HG02981 (cell line): ENCODE measurements at regions not wholly inside any gene's neighbourhood (a gene's known extent, or its start where the extent isn't known, plus 50 kb on each side); places are given as distances from the start of the nearest gene placed in this dataset.

Experiments used
- ATAC-seq: cut with Tn5 transposase; IDR thresholded peaks from one replicate; pipeline ENCODE4 v1.9.1; 2021; ENCODE audit warnings: mild to moderate bottlenecking, moderate library complexity; ENCODE audit not compliant: unreplicated experiment

DNA sequence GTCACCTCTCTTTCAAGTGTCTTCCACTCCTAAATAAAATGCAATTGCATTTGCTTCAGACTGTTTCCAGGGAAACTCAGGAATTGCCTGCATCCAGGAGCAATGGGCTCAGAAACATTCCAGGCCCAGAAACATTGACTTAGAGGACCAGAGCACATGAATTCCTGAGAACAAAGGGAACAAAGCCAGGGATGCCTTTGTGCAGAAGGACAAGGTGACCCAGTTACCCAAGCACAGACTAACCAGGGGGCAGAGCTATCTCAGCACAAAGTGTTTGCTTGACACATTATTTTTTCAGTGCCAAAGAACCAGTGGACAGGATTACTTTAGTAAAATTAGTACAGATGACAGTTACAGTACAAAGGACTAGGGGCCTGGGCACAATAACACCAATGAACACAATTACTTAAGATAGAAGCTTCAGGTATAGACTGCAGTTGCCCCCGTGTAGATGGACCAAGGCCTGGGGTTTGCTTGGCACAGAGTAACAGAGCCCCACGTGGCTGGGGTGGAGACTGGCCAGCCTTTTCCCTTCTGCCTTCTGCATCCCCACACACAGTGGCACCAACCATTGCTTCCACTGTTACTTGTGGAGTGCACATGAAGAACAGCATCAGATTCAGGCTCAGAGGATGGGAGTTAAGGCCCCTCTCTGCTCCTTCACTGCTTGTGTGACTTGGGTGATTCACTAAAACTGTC, 500.8 kb downstream of the INSC start:
- ATAC-seq, result no peak

DNA sequence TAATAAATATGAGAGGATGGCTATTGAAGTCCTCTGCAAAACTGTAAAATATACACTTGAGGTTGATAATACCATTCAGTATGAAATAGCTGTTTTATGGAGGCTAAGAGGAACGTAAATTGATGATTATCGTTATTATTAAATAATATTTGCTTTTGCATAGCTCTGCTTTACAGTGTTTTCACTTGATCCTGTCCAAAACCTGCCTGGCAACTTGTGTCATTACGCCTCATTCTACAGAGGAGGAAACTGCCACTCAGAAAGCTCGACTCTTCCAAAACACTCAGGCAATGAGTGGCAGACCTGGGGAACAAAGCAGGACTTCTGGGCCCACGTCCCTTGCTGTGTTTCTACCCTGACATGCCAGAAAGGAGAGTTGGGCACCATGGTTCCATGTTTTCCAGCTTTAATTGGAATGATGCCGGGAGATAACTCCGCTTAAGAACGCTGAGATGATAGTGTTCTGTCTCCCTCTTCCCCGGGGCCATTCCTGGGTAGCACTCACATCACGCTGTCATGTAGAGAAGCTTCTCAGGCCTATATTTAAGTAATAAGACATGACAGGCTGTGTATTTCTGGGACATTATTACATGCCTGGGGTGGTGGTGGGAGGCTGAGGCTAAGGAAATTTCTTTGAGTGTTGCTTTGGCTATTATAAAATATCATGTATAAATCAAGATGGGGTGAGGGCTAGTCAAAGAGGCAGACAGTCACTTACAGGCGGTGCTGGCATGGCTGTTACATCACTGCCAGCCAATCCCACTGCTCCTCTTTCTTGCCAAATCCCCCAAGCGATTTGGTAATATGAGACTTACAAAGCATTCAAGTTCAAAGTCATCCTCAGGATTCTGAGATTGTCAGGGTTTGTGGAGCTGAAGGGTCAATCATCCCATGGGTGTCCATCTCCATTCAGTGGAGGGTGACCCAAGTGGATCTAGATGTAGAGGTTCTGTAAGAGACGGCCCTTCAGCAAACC, 501.7 kb downstream of the INSC start:
- ATAC-seq, result no peak

DNA sequence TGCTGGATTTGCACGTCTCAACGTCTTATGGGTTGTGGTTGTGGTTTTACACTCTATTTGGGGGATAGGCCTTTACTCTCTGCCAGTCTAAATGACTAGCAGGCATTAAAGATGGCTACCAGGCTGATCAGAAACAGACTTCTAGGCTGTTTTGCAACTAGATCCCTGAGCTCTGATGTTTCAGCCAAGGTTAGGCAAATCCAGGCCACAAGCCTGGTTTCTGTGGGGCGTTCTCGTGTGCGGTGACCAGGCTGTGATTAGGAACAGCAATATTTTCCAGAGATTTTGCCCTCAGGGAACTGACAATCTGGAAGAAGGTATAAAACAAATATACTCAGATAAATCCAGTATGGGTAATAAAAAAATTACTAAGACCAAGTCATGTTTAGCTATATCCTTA, 502.4 kb downstream of the INSC start:
- ATAC-seq, result no peak

DNA sequence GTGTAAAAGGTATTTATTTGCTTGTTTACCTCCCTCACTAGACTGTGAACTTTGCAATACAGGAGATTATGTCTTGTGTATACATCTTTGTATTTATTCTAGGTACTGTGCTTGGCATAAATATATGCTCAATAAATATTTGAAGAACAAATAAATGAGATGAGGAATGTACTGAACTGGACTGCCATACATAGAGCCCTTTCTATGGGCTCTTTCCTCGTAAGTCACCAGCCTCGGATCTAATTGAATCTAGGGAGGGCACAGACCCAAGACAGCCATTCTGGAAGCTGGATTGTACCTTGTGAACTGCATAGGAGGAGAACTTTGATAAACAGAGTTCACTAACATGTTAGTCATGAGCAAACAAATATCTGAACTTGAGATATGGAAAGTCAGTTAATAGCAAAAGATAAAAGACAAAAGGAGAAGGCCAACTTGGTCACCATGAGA, 503.9 kb downstream of the INSC start:
- ATAC-seq, result no peak

DNA sequence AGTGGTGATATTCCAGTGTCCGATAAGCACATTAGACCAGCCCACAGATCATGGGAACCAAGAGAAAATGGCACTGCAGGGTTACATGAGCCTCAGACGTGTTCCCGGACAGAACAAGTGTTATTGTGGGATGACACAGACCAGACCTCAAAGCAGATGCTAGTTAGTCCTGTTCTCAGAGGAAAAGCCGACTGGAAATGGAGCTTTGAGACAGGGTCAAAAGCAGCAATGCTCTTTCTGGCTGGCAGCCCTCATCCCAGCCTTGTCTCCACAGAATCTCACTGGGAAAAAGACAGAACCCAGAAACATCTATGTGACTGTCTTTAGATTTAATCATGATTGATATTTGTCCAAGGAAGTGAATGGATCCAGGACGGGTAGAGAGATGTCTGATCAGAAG, 506.8 kb downstream of the INSC start:
- ATAC-seq, result no peak

DNA sequence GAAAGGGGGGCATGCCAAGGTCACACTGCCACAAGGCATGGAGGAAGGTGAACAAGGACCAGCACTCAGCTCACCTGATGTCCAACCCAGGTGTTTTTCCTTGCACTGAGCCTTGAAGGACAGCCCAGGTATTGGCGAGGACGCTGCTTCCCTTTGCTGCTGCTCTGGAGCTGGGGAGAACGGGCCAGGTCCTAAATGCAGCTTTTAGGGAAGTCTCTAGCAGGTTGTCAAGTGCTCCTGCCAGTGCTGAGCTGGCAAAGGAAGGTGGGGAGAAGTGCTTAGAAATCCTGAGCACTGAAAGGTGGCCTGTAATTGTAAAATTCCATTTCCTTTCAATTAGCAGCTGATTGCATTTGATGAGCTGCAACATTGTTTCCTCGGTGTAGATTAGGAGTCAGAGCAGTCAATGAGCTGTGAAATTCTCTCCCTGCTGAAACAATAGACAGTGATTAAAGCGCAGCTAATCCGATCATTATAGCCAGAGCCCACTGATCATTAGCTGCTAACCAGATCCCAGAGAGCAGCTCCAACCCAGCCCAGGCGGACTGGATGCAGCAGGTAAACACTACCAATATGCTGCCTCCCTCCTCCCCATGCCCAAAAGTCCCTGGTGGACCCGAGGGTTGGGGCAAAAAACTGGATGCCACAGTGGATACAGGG, 507.6 kb downstream of the INSC start:
- ATAC-seq, result no peak

DNA sequence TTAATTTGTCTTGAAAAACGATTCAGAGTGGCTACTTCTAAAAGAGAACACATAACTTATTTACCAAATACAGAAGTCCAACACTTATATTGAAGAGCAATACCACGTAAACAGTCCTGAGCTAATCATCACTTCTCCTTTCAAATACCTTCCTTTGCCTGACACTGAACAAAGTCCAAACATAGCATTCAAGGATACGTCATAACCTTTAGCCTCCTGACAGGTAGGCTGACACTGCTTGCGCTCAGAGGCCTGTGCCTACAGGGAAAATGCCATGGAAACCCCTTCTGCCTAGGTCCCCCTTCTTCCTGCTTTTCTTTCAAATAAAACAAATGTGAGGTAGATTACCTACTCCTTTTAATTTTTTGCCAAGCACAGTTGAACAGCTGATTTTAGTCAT, 510.0 kb downstream of the INSC start:
- ATAC-seq, result no peak

DNA sequence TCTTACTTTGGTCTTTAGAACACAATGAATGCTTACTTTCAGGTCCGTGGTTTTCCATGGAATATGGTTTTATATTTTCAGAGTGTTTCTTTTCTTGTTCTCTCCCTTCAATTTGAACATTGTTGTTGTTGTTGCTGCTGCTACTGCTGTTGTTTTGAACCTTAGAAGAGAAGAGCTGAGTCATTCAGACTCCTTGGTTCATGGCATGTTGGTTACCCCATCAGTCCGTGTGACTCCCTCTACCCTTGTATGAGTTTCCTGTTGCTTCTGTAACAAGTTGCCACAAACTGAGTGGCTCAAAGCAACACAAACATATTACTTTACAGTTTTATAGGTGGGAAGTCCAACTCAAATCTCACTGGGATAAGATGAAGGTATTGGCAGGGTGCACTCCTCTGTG, 511.0 kb downstream of the INSC start:
- no peak for ATAC-seq

DNA sequence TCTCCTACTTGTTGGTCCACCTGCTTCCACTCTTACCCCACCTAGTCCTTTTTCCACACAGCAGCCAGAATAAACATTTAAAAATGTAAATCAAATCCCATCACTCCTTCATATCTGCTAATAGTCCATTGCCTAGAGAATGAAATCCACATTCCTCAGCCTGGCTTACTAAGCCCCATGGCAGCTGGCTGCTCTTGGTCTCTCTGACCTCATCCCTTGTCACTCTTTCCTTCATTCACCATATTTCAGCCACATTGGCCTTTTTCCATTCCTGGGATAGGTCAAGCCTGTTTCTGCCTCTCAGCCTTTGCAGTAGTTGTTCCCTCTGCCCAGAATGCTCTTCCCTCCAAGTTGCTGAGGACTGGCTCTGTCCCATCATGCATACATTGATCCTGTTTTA, 512.8 kb downstream of the INSC start:
- ATAC-seq, result no peak

DNA sequence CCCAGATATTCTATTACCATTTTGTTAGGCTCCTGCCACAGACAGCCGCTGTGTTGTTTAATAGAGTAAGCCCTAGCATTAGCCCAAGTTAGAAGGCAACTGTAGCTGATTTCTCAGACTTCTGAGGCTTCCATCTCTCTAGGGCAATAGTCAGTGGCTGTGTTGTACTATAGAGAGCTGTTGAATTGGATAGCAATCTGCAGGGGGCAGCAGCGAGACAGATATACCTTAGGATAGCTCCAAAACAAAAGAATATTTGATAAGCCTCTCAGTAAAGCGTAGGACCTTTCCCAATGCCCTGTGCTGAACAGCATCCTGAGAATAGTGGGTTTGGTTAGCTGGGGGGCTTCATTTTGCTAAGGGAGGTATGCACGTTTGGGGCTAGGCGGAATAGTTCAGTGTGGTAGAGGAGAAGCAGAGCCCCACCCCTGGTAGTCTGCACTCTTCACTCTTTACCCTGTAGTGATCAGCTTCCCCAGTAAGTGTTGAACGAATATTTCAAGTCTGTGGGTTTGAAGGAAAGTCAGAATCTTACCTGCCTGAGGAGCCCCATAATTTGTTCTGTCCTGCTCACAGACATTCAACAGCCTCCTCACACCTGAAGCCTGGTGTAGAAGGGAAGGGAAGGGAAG, 515.1 kb downstream of the INSC start:
- no peak for ATAC-seq

DNA sequence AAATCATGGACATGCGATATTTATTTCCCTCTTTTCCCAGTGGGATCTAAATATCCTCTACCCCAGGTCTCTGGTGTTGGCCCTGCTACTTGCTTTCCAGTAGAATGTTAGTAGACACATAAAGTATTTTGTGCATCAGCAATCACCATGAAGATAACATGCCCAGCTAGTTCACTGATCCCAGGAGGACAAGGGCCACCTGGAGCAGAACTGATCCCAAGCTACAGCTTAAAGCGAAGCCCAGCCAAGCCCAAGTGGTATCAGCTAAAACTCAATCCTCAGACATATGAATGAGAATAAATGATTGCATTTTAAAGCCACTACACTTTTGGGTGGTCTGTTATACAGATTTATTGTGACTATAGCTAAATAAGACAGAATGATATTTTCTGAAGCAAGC, 516.2 kb downstream of the INSC start:
- ATAC-seq, result no peak

DNA sequence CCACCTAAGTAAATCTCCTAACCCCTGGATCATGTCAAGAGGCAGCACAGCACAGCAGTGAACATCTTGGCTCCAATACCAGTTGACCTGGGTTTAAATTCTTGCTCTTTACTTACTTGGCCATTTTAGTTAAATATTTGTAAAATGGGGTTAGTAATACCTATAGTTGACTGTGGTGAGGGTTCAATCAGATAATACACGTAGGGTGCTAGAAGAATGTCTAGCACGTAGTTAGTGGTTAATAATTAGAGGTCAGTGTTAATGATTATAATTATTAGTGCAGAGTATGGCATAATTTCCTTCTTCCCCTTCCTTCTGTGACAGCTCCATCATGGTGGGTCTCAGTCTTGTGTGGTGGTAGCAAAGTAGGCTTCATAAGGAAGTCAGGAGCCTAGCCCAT, 520.8 kb downstream of the INSC start:
- ATAC-seq, result peak; percentile 64

DNA sequence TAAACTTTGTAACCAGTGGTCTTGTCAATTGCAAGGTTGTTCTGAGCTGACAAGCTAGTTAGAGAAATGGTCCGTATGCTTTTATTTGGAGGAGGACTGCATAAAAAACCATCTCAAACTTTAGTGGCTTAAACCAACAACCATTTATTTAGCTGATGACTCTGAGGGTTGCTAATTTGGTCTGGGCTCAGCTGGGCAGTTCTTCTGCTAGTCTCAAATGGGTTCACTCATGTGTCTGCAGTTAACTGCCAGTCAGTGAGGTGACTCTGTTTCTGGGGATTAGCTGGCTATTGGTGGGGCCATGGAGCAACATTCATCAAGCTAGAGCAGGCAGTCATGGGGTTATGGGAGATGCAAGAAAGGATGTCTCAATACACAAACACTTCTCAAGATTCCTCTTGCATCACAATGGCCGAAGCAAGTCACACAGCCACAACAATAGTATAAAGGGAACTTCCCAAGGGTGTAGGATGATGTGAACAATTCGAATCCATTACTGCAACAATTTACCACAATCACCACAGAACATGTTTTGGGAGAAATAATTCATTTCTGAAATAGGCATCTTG, 521.9 kb downstream of the INSC start:
- no peak for ATAC-seq

DNA sequence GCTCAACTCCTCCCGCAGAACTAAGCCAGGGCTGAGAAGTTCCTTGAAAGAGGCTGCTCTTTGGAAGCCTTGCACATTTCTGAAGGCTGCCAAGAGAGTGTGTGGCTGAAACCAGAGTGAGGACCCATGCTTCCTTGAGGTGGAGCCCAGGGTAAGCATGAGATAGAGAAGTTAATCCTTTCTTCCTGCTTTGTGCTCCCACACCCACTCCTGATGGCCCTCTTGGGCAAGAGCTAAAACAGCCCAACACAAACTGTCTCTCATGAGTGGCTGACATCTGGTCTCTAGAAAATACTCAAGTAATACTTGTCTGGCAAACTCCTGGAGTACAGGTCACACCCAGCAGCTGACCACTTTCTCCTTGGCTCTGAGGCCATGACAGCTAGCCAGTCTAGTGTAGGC, 523.7 kb downstream of the INSC start:
- ATAC-seq, result no peak

DNA sequence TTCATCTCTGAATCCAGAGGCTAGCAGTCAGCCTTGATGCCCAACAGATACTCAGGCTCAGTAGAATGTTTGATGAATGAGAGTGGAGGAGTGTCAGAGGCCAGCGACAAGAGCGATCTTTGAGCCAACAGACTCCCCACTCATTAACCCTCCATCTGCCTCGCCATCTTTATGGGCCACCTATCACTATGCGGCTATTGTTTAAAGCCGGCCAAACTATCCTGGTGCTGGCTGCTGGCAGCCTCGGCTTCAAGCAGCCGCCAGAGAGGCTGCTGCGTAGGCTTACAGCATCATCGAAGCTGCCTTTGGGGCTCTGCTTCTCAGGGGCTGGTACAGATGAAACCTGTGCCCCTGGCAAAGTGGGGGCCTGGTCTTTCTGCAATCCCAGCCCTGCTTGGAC, 525.6 kb downstream of the INSC start:
- no peak for ATAC-seq

DNA sequence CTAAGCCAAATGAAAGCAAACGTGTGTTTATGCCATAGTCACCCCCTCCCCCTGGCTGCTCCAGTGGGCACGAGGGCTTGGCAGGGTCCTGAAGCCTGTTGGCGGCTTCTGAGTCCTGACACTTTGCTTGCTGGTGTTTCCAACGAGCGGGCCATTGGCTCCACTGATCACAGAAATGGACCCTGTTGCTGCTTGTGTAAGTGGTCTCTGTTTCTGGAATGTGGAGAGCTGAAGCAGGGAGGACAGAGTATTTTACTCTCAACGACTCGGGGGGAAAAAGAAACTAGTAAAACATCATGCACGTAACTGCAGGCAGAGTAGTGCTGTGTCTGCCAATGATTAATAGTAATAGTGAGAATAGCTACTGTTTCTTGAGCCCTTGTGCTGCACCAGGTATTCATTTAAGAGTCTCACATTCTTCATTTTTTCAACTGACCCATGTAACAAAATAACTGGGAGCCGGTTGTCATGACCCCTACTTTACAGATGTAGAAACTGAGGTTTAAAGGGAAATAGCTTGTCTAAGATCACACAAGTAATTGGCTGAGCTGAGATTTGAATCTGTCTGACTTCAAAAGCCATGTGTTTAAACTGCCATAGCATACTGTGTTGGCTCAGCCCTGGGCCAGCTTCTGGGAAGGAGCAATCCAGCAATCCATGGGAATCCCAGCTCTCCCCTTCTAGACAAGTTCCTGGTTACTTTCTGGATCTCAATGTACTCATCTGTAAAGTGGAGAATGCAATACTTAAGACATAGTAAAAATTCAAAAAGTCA, 526.7 kb downstream of the INSC start:
- ATAC-seq, result no peak

DNA sequence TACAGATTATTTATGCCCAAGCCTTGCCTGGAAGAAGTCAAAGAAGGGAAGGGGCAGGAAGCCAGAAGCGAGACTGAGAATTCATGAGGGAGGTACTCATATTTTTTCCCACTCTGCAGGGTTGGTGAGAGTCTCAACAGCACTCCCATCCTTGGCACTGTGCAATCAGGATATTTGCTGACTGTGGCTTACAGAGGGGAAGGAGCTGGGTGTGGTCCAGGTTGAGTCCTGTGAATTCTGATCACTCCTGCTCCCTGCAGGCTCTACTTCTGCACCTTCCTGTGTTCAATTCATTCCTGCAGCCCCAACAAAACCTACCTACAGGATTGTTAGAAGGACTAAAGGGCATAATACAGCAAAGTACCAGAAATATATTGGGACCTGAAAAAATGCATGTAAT, 530.5 kb downstream of the INSC start:
- ATAC-seq, result no peak

DNA sequence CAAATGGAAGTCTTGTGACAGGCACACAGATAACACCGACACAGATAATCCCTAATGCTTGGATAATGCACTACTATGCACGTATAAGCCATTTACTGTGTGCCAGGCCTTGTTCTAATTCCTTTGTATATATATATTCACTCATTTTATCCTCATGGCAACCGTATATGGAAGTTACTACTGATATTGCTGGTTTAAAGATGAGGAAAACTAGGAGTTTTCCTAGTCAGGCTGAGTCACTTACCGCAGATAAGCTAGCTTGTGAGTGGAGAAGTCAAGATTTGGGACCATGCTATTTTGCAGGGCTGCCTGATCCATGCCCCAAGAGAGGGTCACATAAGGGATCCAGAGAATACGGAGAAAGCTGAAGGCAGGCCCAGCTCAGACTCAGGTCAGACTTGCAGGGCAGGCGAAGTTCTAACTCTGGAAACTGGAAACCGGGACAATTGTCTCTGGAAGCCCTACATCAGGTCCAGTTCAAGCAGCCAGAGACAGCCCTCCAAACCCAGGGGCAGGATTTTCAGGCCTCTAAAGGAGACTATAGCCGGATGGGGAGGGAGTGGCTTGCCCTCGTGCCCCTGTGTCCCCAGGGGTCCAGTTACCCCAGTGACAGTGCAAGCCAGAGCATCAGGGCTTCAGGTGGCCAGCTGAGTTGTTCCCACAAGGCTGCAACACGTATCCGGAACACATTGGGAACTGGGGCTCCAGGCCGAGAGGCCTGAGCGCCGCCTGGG, 534.8 kb downstream of the INSC start:
- no peak for ATAC-seq
